Hepatocyte (in vitro differentiated cells): ENCODE measurements at regions not wholly inside any gene's neighbourhood (a gene's known extent, or its start where the extent isn't known, plus 50 kb on each side); places are given as distances from the start of the nearest gene placed in this dataset.

ENCODE experiments used
- DNase-seq: peaks from one replicate; pipeline ENCODE4 v3.0.0-alpha.2; 2016; ENCODE audit warnings: low spot score
- H2AFZ ChIP-seq: fragments of 200-600 bp; sonication (generic); 2 replicates; pipeline ENCODE4 v1.6.0; 2016; ENCODE audit warnings: antibody characterized with exemption, mild to moderate bottlenecking
- H3K27ac ChIP-seq: fragments of 200-600 bp; sonication (generic); 2 replicates; pipeline ENCODE4 v1.5.1; 2016; ENCODE audit warnings: mild to moderate bottlenecking
- H3K27me3 ChIP-seq: fragments of 200-600 bp; sonication (generic); 2 replicates; pipeline ENCODE4 v1.6.1; 2016
- H3K36me3 ChIP-seq: fragments of 200-600 bp; sonication (generic); replicated peaks from 2 replicates; pipeline ENCODE4 v1.5.1; 2016; ENCODE audit warnings: low read depth; ENCODE audit not compliant: insufficient read depth
- H3K4me1 ChIP-seq: fragments of 200-600 bp; sonication (generic); 2 replicates; pipeline ENCODE4 v1.5.1; 2016; ENCODE audit warnings: mild to moderate bottlenecking, moderate library complexity; ENCODE audit not compliant: insufficient read depth
- H3K4me2 ChIP-seq: fragments of 200-600 bp; sonication (generic); 2 replicates; pipeline ENCODE4 v1.6.0; 2016
- H3K4me3 ChIP-seq: fragments of 200-600 bp; sonication (generic); 2 replicates; pipeline ENCODE4 v1.5.1; 2016; ENCODE audit warnings: mild to moderate bottlenecking
- H3K79me2 ChIP-seq: fragments of 200-600 bp; sonication (generic); 2 replicates; pipeline ENCODE4 v1.6.0; 2017; ENCODE audit warnings: mild to moderate bottlenecking
- H3K9me2 ChIP-seq: fragments of 200-600 bp; sonication (generic); replicated peaks from 2 replicates; pipeline ENCODE4 v1.6.0; 2017; ENCODE audit warnings: mild to moderate bottlenecking; ENCODE audit not compliant: insufficient read depth
- H3K9me3 ChIP-seq: fragments of 200-600 bp; sonication (generic); 2 replicates; pipeline ENCODE4 v1.5.1; 2016; ENCODE audit warnings: low read depth, mild to moderate bottlenecking
- H4K20me1 ChIP-seq: fragments of 200-600 bp; sonication (generic); 2 replicates; pipeline ENCODE4 v1.6.0; 2016; ENCODE audit warnings: mild to moderate bottlenecking; ENCODE audit not compliant: insufficient read depth, poor library complexity, severe bottlenecking
- CTCF ChIP-seq: fragments of 200-600 bp; sonication (generic); IDR thresholded peaks from 2 replicates; pipeline ENCODE4 v1.5.1; 2016; ENCODE audit warnings: antibody characterized with exemption, mild to moderate bottlenecking; ENCODE audit not compliant: poor library complexity
- EZH2 ChIP-seq: fragments of 200-600 bp; sonication (generic); IDR thresholded peaks from 2 replicates; pipeline ENCODE4 v1.6.1; 2016; ENCODE audit warnings: antibody characterized with exemption, mild to moderate bottlenecking, borderline replicate concordance
- EZH2phosphoT487 ChIP-seq: fragments of 200-600 bp; sonication (generic); IDR thresholded peaks from one replicate; pipeline ENCODE4 v1.6.1; 2018; ENCODE audit warnings: antibody characterized with exemption, mild to moderate bottlenecking, low read depth, moderate library complexity; ENCODE audit not compliant: unreplicated experiment, severe bottlenecking
- WGBS: methylation state at CpG from one replicate; pipeline ENCODE4 v1.1.6; 2016; ENCODE audit warnings: low lambda C conversion rate; ENCODE audit errors: missing lambda C conversion rate; 5-methylcytosine and 5-hydroxymethylcytosine counted together

GRCh38 chr13:68439817-68440216, 1209.7 kb upstream of the PCDH9 start:
- Histone ChIP-seq H4K20me1 (no peaks in the 10 kb centered on the region), H3K27ac (no peak overlapping the region), H3K9me3 (no peaks in the 10 kb centered on the region), H3K9me2 (no peaks in the 10 kb centered on the region), H2AFZ (no peak overlapping the region), H3K4me1 (no peaks in the 10 kb centered on the region), H3K36me3 (no peaks in the 10 kb centered on the region), H3K4me3 (no peak overlapping the region), H3K27me3 (no peaks in the 10 kb centered on the region), H3K4me2 (no peak overlapping the region), H3K79me2 (no peaks in the 10 kb centered on the region)
- WGBS, result 80% methylated on average over 1 of the region's 1 CpG
- TF ChIP-seq EZH2 (no peak), EZH2phosphoT487 (no peak), CTCF (no peak)
- no peak for DNase-seq

- Histone ChIP-seq H3K9me3 (no peaks in the 10 kb centered on the region), H3K4me1 (no peaks in the 10 kb centered on the region), H3K79me2 (no peaks in the 10 kb centered on the region), H3K4me3 (no peak overlapping the region), H3K9me2 (no peaks in the 10 kb centered on the region), H2AFZ (no peak overlapping the region), H3K27me3 (no peaks in the 10 kb centered on the region), H4K20me1 (no peaks in the 10 kb centered on the region), H3K36me3 (no peaks in the 10 kb centered on the region), H3K27ac (no peak overlapping the region), H3K4me2 (no peak overlapping the region)
- DNase-seq, result no peak
- 84% methylated on average over 4 of the region's 4 CpGs for WGBS
- TF ChIP-seq EZH2 (no peak), EZH2phosphoT487 (no peak), CTCF (no peak)
Measured at GRCh38 chr13:68428292-68428691, 1198.2 kb upstream of the PCDH9 start.

- H4K20me1 ChIP-seq, result no peaks in the 10 kb centered on the region
- no peaks in the 10 kb centered on the region for H3K9me2 ChIP-seq
- H3K4me1 ChIP-seq, result no peaks in the 10 kb centered on the region
- DNase-seq, result no peak
- H3K27ac ChIP-seq, result no peak overlapping the region
- no peaks in the 10 kb centered on the region for H3K27me3 ChIP-seq
- no peaks in the 10 kb centered on the region for H3K9me3 ChIP-seq
- H3K36me3 ChIP-seq, result no peaks in the 10 kb centered on the region
- TF ChIP-seq EZH2phosphoT487 (no peak), EZH2 (no peak), CTCF (no peak)
- WGBS, result 65% methylated on average over 3 of the region's 3 CpGs
- no peak overlapping the region for H3K4me2 ChIP-seq
- H3K79me2 ChIP-seq, result no peaks in the 10 kb centered on the region
- H3K4me3 ChIP-seq, result no peak overlapping the region
- H2AFZ ChIP-seq, result no peak overlapping the region
Measured at GRCh38 chr13:68417801-68418200, 1187.7 kb upstream of the PCDH9 start.

- H3K4me3 ChIP-seq, result no peak overlapping the region
- H3K4me2 ChIP-seq, result no peak overlapping the region
- TF ChIP-seq EZH2, result no peak
- no peak for TF ChIP-seq CTCF
- no peak for TF ChIP-seq EZH2phosphoT487
- no peaks in the 10 kb centered on the region for H3K36me3 ChIP-seq
- 77% methylated on average over 1 of the region's 1 CpG for WGBS
- H4K20me1 ChIP-seq, result no peaks in the 10 kb centered on the region
- no peaks in the 10 kb centered on the region for H3K9me2 ChIP-seq
- H3K79me2 ChIP-seq, result no peaks in the 10 kb centered on the region
- H2AFZ ChIP-seq, result no peak overlapping the region
- DNase-seq, result no peak
- H3K9me3 ChIP-seq, result no peaks in the 10 kb centered on the region
- no peaks in the 10 kb centered on the region for H3K27me3 ChIP-seq
- H3K4me1 ChIP-seq, result no peaks in the 10 kb centered on the region
- H3K27ac ChIP-seq, result no peak overlapping the region
Measured at GRCh38 chr13:68410007-68410406, 1179.9 kb upstream of the PCDH9 start.
